PFSK-1 (cell line): ENCODE measurements at regions not wholly inside any gene's neighbourhood (a gene's known extent, or its start where the extent isn't known, plus 50 kb on each side); places are given as distances from the start of the nearest gene placed in this dataset.

Source experiments
- FOXP2 ChIP-seq: optimal IDR thresholded peaks from 2 replicates; pipeline ENCODE3; 2011; ENCODE audit warnings: borderline replicate concordance, control low read depth, inconsistent platforms; ENCODE audit not compliant: insufficient read depth; ENCODE audit errors: extremely low read length, extremely low read depth
- POLR2AphosphoS5 ChIP-seq: IDR thresholded peaks from 2 replicates; pipeline ENCODE4 v1.6.1; 2012; ENCODE audit warnings: low read depth, mild to moderate bottlenecking, control low read depth, low read length, moderate library complexity
- SIN3A ChIP-seq: IDR thresholded peaks from 2 replicates; pipeline ENCODE4 v1.6.1; 2012; ENCODE audit warnings: mild to moderate bottlenecking, low read length, moderate library complexity, borderline replicate concordance; ENCODE audit not compliant: insufficient read depth
- TAF1 ChIP-seq: IDR thresholded peaks from 2 replicates; pipeline ENCODE4 v1.6.1; 2012; ENCODE audit warnings: low read length, control low read depth, borderline replicate concordance; ENCODE audit not compliant: insufficient read depth
- TF ChIP-seq, protein P1 (sequence below), 2 experiments: IDR thresholded peaks; 2 replicates each; pipeline versions ENCODE4 v1.6.1 to v1.8.0; 2011 to 2012; ENCODE audit warnings: low read depth in 2 of 2, low read length in 2 of 2, control low read depth in 1 of 2, inconsistent platforms in 1 of 2, mild to moderate bottlenecking in 1 of 2, moderate library complexity in 1 of 2; ENCODE audit not compliant: insufficient read depth in 1 of 2

DNA sequence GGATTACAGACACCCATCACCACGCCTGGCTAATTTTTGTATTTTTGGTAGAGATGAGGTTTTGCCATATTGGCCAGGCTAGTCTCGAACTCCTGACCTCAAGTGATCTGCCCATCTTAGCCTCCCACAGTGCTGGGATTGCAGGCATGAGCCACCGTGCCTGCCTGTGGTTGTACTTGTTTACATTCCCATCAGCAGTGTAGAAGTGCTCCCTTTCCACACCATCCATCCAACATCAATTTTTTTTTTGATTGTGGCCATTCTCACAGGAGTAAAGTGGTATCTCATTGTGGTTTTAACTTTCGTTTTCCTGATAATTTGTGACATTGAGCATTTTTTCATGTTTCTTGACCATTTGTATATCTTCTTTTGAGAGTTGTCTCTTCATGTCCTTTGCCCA is 1019.4 kb upstream of the SLC10A2 start:
- TF ChIP-seq SIN3A, result no peak
- TF ChIP-seq FOXP2, result no peak
- TF ChIP-seq, protein P1, sequence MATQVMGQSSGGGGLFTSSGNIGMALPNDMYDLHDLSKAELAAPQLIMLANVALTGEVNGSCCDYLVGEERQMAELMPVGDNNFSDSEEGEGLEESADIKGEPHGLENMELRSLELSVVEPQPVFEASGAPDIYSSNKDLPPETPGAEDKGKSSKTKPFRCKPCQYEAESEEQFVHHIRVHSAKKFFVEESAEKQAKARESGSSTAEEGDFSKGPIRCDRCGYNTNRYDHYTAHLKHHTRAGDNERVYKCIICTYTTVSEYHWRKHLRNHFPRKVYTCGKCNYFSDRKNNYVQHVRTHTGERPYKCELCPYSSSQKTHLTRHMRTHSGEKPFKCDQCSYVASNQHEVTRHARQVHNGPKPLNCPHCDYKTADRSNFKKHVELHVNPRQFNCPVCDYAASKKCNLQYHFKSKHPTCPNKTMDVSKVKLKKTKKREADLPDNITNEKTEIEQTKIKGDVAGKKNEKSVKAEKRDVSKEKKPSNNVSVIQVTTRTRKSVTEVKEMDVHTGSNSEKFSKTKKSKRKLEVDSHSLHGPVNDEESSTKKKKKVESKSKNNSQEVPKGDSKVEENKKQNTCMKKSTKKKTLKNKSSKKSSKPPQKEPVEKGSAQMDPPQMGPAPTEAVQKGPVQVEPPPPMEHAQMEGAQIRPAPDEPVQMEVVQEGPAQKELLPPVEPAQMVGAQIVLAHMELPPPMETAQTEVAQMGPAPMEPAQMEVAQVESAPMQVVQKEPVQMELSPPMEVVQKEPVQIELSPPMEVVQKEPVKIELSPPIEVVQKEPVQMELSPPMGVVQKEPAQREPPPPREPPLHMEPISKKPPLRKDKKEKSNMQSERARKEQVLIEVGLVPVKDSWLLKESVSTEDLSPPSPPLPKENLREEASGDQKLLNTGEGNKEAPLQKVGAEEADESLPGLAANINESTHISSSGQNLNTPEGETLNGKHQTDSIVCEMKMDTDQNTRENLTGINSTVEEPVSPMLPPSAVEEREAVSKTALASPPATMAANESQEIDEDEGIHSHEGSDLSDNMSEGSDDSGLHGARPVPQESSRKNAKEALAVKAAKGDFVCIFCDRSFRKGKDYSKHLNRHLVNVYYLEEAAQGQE (IDR thresholded peaks at IDR 0.05; ENCODE audit: insufficient read depth in 1 of 2, low read depth in 2 of 2, low read length in 2 of 2), result no peak
- no peak for TF ChIP-seq TAF1
- no peak for TF ChIP-seq POLR2AphosphoS5

DNA sequence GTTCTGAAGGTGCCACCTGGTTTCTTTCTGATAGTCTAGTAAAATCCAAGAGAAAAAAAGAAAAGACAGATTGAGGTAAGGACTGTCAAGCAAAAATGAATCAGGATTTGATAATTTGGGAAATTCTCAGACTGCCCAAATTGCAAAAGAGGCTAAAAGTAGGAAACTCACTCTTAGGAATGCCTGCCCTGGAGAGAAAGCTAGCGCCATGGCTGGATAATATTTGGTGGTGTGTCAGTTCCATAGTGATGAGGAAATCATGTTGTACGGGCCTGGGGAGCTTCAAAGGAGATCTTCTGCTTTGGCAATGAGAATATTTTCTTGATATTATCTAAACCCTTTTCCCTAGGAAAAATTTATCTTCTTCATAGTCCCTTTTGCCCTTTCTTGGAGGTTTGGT is 1008.1 kb upstream of the SLC10A2 start:
- TF ChIP-seq SIN3A (no peak), TAF1 (no peak), POLR2AphosphoS5 (no peak), FOXP2 (no peak)
- TF ChIP-seq, protein P1 (IDR thresholded peaks at IDR 0.05; ENCODE audit: insufficient read depth in 1 of 2, low read depth in 2 of 2, low read length in 2 of 2), result no peak

GRCh38 chr13:104071806-104072205 is 1005.6 kb upstream of the SLC10A2 start:
- TF ChIP-seq TAF1 (no peak), FOXP2 (no peak), SIN3A (no peak)
- TF ChIP-seq, protein P1 (IDR thresholded peaks at IDR 0.05; ENCODE audit: insufficient read depth in 1 of 2, low read depth in 2 of 2, low read length in 2 of 2), result no peak

DNA sequence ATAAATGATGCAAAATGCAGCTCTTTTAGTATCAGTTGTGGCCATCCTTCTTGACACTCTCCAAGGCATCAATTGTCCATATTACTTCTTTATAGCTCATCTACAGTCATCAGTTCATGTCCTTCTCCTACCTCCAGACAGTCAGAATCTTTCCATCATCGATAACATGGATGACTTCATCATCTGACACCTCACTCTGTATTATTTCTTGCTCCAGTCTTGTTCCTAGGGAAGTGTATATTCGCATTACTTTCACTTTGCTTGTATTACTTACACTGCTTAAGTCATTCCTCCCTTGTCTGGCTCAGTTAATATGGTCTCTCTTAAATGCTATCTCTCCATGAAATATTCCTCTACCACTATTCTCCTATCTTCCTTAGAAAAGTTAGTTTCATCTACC is 999.1 kb upstream of the SLC10A2 start:
- TF ChIP-seq FOXP2 (no peak), TAF1 (no peak), SIN3A (no peak), POLR2AphosphoS5 (no peak)
- TF ChIP-seq, protein P1 (IDR thresholded peaks at IDR 0.05; ENCODE audit: insufficient read depth in 1 of 2, low read depth in 2 of 2, low read length in 2 of 2), result no peak

DNA sequence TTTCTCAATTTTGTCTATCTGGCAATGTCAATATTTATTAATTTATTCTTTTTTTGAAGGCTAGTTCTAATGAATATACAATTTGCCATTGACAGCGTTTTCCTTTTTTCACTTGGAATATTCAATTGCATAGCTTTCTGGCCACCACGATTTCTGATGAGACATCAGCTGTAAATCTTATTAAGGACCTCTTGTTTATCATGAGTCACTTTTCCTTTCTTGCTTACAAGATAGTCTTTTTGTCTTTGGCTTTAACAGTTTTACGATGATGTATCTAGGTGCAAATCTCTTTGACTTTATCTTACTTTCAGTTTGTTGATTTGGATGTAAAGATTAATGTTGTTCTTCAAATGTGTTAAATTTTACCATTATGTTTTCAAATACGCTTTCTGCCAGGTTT is 991.6 kb upstream of the SLC10A2 start:
- TF ChIP-seq POLR2AphosphoS5 (no peak), FOXP2 (no peak), SIN3A (no peak), TAF1 (no peak)
- TF ChIP-seq, protein P1 (IDR thresholded peaks at IDR 0.05; ENCODE audit: insufficient read depth in 1 of 2, low read depth in 2 of 2, low read length in 2 of 2), result no peak
